GM12874 (cell line): ENCODE measurements at regions not wholly inside any gene's neighbourhood (a gene's known extent, or its start where the extent isn't known, plus 50 kb on each side); places are given as distances from the start of the nearest gene placed in this dataset.

ENCODE experiments used
- CTCF ChIP-seq: IDR thresholded peaks from 2 replicates; pipeline ENCODE4 v1.5.1; 2011; ENCODE audit warnings: low read depth, mild to moderate bottlenecking, control low read depth, low read length, moderate library complexity; ENCODE audit not compliant: insufficient read depth

- TF ChIP-seq CTCF = no peak
Measured at GRCh38 chr1:55932402-55932801, 647.0 kb downstream of the PLPP3 start.

- no peak for TF ChIP-seq CTCF
Measured at GRCh38 chr1:55931081-55931940, 648.1 kb downstream of the PLPP3 start.

GRCh38 chr1:55929652-55930051 is 649.7 kb downstream of the PLPP3 start:
- TF ChIP-seq CTCF = no peak

- no peak for TF ChIP-seq CTCF
Measured at GRCh38 chr1:55928576-55928975, 650.8 kb downstream of the PLPP3 start.

GRCh38 chr1:55927702-55928290 is 651.6 kb downstream of the PLPP3 start:
- no peak for TF ChIP-seq CTCF

GRCh38 chr1:55926906-55927471 is 652.4 kb downstream of the PLPP3 start:
- no peak for TF ChIP-seq CTCF

GRCh38 chr1:55916907-55917306 is 662.5 kb downstream of the PLPP3 start:
- TF ChIP-seq CTCF = no peak
